GM21786 (cell line): ENCODE measurements at regions not wholly inside any gene's neighbourhood (a gene's known extent, or its start where the extent isn't known, plus 50 kb on each side); places are given as distances from the start of the nearest gene placed in this dataset.

Source experiments
- ATAC-seq: cut with Tn5 transposase; IDR thresholded peaks from one replicate; pipeline ENCODE4 v1.9.1; 2021; ENCODE audit not compliant: unreplicated experiment

- no peak for ATAC-seq
Observed at GRCh38 chr1:239221656-239222055, 164.7 kb upstream of the CHRM3 start.

- no peak for ATAC-seq
Observed at GRCh38 chr1:239219679-239220078, 166.7 kb upstream of the CHRM3 start.

- ATAC-seq: no peak
Observed at GRCh38 chr1:239218301-239218700, 168.1 kb upstream of the CHRM3 start.

- ATAC-seq: no peak
Observed at GRCh38 chr1:239212811-239213220, 173.6 kb upstream of the CHRM3 start.

GRCh38 chr1:239209591-239209990 is 176.8 kb upstream of the CHRM3 start:
- no peak for ATAC-seq

- no peak for ATAC-seq
Observed at GRCh38 chr1:239204401-239204800, 182.0 kb upstream of the CHRM3 start.

- no peak for ATAC-seq
Observed at GRCh38 chr1:239197871-239198270, 188.5 kb upstream of the CHRM3 start.

GRCh38 chr1:239189998-239190512 is 196.3 kb upstream of the CHRM3 start:
- no peak for ATAC-seq

- ATAC-seq: no peak
Observed at GRCh38 chr1:239186487-239186886, 199.9 kb upstream of the CHRM3 start.

- no peak for ATAC-seq
Observed at GRCh38 chr1:239185245-239185619, 201.1 kb upstream of the CHRM3 start.

GRCh38 chr1:239184561-239185244 is 201.7 kb upstream of the CHRM3 start:
- ATAC-seq: no peak

- ATAC-seq: no peak
Observed at GRCh38 chr1:239178961-239179360, 207.4 kb upstream of the CHRM3 start.

- no peak for ATAC-seq
Observed at GRCh38 chr1:239174880-239175279, 211.5 kb upstream of the CHRM3 start.

- ATAC-seq: no peak
Observed at GRCh38 chr1:239170828-239171227, 215.5 kb upstream of the CHRM3 start.

GRCh38 chr1:239169276-239169675 is 217.1 kb upstream of the CHRM3 start:
- ATAC-seq: no peak

GRCh38 chr1:239164451-239165180 is 221.8 kb upstream of the CHRM3 start:
- no peak for ATAC-seq

- no peak for ATAC-seq
Observed at GRCh38 chr1:239155466-239156091, 230.8 kb upstream of the CHRM3 start.

GRCh38 chr1:239151937-239152336 is 234.4 kb upstream of the CHRM3 start:
- ATAC-seq: no peak

GRCh38 chr1:239140968-239141367 is 245.4 kb upstream of the CHRM3 start:
- ATAC-seq: no peak

GRCh38 chr1:239139801-239140200 is 246.6 kb upstream of the CHRM3 start:
- no peak for ATAC-seq

- ATAC-seq: no peak
Observed at GRCh38 chr1:239128541-239128940, 257.8 kb upstream of the CHRM3 start.

- no peak for ATAC-seq
Observed at GRCh38 chr1:239126884-239127283, 259.5 kb upstream of the CHRM3 start.
